ENCODE measurements at regions not wholly inside any gene's neighbourhood (a gene's known extent, or its start where the extent isn't known, plus 50 kb on each side); places are given as distances from the start of the nearest gene placed in this dataset.

DNA sequence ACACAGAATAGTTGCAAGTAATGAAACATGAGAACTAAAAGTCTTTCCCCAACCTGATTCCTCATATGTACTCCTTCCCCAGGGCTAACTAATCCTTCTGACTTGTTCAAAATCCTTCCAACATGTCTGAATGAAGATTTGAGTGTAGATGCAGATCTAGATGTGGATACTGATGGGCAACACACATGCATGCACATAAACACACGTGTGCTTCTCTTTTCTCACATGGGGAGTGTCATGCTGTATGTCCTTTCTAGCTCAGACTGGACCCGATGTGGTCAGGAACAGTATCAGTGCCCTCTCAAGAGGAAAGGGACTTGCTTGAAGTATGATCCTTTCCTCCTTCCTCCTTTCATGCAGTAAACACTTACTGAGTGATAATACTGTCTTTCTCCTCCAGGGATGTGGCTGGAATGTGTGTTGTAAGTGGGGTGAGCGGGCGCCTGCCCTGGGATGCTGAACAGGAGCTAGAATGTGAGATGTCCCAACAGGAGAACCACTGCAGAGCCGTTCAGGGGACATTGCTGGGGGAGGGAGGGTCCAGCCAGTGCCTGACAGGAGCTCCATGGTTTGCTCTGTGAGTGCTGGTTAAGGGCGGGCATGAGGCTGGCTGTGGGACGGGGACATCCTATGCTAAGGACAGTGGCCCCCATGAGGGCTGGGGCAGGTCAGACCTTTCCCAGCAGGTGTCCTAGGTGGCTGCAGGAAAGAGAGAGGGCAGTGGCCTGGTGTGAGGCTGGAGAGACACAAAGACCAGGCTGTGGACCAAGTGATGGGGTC is 146.9 kb downstream of the TEX29 start:
- Histone ChIP-seq H3K27me3 (peaks cover 0 to 7% of the 10 kb centered on the region in 2 donors), H3K27ac (no peak overlapping the region), H3K4me1 (no peaks in the 10 kb centered on the region), H3K4me3 (no peak overlapping the region), H3K9me3 (no peaks in the 10 kb centered on the region), H3K36me3 (no peaks in the 10 kb centered on the region)
- no peak for DNase-seq
- intact Hi-C loops (cut with DNase I; ENCODE audit: low total_unique reads) = no loop called here
- TF ChIP-seq POLR2A (IDR thresholded peaks at IDR 0.05) = no peak
- TF ChIP-seq, protein P1, sequence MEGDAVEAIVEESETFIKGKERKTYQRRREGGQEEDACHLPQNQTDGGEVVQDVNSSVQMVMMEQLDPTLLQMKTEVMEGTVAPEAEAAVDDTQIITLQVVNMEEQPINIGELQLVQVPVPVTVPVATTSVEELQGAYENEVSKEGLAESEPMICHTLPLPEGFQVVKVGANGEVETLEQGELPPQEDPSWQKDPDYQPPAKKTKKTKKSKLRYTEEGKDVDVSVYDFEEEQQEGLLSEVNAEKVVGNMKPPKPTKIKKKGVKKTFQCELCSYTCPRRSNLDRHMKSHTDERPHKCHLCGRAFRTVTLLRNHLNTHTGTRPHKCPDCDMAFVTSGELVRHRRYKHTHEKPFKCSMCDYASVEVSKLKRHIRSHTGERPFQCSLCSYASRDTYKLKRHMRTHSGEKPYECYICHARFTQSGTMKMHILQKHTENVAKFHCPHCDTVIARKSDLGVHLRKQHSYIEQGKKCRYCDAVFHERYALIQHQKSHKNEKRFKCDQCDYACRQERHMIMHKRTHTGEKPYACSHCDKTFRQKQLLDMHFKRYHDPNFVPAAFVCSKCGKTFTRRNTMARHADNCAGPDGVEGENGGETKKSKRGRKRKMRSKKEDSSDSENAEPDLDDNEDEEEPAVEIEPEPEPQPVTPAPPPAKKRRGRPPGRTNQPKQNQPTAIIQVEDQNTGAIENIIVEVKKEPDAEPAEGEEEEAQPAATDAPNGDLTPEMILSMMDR (IDR thresholded peaks at IDR 0.05) = no peak

DNA sequence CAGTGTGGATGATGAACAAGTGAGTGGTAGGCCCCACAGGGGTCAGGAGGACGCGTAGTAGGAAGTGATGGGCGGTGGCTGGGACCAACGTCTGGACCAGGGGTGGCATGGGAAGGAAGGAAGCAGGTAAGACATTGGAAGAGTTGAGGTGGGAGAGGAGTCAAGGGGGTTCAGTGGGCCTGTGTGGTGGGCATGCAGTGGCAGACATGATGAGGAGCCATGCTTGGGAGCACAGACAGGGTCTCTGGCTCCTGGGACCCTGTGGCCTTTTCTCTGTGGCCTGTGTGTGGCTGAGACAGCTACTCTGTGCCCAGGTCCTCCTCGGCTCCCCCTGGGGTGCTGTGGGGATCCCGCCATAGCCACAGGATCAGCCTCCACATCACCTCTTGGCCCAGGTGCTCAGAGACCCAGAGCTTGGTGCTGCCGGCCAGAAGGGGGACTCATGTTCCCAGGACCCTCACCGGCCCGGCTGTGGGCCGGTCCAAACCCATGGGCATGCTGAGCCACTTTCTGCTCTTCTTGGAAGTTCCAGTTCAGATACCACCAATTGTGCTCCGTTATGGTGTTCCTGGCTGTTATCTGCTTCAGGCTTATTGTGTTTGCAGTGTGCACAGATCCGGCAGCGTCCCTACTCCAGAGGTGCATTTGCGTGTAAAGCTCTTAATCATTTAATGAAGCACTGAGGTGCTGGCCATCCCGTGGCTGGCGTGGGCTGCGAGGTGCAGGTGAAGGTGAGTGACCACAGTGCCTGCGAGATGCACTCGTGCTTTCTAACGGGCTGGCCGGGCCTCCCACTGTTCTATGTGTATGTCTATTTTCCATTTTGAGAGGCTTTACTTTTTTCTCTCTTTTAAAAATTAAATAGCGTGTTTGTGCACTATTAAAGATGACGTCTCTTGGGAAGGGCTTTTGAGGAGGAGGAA is 147.9 kb downstream of the TEX29 start:
- H3K27ac ChIP-seq = no peak overlapping the region
- DNase-seq = no peak
- no peaks in the 10 kb centered on the region for H3K9me3 ChIP-seq
- no peaks in the 10 kb centered on the region for H3K4me1 ChIP-seq
- H3K4me3 ChIP-seq = no peak overlapping the region
- intact Hi-C loops (cut with DNase I; ENCODE audit: low total_unique reads) = no loop called here
- peaks cover 0 to 7% of the 10 kb centered on the region in 2 donors for H3K27me3 ChIP-seq
- TF ChIP-seq, protein P1 (IDR thresholded peaks at IDR 0.05) = no peak
- TF ChIP-seq POLR2A (IDR thresholded peaks at IDR 0.05) = no peak
- H3K36me3 ChIP-seq = no peaks in the 10 kb centered on the region

DNA sequence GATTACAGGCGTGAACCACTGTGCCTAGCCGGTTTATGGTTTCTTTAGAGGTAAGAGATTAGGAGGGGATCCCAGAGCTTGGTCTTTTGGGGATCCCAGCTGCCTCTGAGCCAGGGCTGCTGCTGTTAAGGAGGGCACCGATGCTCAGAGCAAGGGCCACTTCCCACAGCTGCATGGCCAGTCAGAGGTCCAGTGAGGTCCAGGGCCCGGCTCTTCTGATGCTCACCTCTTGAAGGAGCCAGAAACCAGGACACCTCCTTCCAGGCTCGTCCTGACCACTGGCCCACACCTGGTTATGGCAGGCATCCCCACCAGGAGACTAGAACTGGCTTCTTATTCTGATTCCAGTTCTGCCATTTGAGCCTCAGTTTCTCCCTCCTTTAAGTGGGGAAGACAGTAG is 149.0 kb downstream of the TEX29 start:
- peaks cover 0 to 7% of the 10 kb centered on the region in 2 donors for H3K27me3 ChIP-seq
- H3K9me3 ChIP-seq = no peaks in the 10 kb centered on the region
- H3K4me3 ChIP-seq = no peak overlapping the region
- DNase-seq = no peak
- no peaks in the 10 kb centered on the region for H3K4me1 ChIP-seq
- no peak overlapping the region for H3K27ac ChIP-seq
- intact Hi-C loops (cut with DNase I; ENCODE audit: low total_unique reads) = no loop called here
- TF ChIP-seq POLR2A (IDR thresholded peaks at IDR 0.05) = no peak
- TF ChIP-seq, protein P1 (IDR thresholded peaks at IDR 0.05) = no peak
- H3K36me3 ChIP-seq = no peaks in the 10 kb centered on the region

DNA sequence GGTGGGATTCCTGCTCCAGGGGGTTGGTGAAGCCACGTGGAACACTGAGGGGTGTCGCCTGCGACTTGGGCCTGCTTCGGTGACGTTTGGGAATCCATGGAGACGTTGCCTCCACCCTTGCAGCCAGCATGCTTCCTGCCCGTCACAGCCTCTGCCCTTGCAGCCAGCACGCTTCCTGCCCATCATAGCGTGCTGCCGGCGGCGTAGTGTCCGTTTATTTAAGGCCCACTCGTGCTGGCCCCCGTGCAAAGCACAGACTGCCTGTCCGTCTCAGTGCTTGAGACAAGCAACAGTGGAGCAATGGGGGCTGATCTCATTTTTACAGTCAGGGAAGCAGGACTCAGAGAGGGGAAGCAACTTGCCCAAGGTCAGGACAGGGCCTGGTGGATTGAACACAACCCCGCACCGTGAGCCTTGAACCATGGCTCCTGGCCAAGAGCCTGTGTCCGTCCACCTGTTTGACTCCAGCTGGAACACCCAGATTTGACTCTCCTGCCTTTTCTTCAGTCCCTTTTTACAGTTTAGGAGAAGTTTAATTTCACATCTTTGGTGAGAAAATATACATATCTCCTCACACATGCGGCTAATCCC is 149.6 kb downstream of the TEX29 start:
- H3K27me3 ChIP-seq = peaks cover 0 to 7% of the 10 kb centered on the region in 2 donors
- intact Hi-C loops (cut with DNase I; ENCODE audit: low total_unique reads) = no loop called here
- no peak for DNase-seq
- H3K36me3 ChIP-seq = no peaks in the 10 kb centered on the region
- H3K27ac ChIP-seq = no peak overlapping the region
- H3K4me3 ChIP-seq = no peak overlapping the region
- no peaks in the 10 kb centered on the region for H3K9me3 ChIP-seq
- TF ChIP-seq, protein P1 (IDR thresholded peaks at IDR 0.05) = no peak
- no peak for TF ChIP-seq POLR2A (IDR thresholded peaks at IDR 0.05)
- H3K4me1 ChIP-seq = no peaks in the 10 kb centered on the region

Measured in uterus (tissue), 3 donors.